ENCODE measurements at regions not wholly inside any gene's neighbourhood (a gene's known extent, or its start where the extent isn't known, plus 50 kb on each side); places are given as distances from the start of the nearest gene placed in this dataset.
A peak's percentile ranks its signal among the peaks of the same experiment; 100 is the strongest.

DNA sequence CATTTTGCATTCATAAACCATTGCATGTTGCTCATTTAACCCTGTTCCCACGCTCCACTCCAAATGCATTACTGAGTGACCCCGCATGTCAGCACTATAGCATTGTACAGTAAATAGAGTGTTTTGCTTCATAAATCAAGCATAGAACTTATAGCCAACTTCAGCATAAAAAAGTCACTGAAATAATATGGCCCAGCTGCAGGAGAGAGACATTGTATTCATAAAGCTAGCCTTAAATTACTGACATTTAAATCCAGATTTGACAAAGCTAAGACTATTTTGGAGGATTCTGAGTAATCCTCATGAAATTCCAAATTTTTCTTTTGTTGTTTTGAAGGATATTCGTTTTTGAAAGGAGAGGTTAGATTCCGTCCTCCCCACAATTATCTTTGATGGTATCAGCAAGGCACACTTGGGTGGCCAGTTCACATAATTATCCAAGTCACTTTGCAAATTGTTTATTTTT lies 320.9 kb upstream of the TCF4 start:
- FAIRE-seq (no peak), DNase-seq (ENCODE audit: low read depth) (no peak)
- TF ChIP-seq, protein P1, sequence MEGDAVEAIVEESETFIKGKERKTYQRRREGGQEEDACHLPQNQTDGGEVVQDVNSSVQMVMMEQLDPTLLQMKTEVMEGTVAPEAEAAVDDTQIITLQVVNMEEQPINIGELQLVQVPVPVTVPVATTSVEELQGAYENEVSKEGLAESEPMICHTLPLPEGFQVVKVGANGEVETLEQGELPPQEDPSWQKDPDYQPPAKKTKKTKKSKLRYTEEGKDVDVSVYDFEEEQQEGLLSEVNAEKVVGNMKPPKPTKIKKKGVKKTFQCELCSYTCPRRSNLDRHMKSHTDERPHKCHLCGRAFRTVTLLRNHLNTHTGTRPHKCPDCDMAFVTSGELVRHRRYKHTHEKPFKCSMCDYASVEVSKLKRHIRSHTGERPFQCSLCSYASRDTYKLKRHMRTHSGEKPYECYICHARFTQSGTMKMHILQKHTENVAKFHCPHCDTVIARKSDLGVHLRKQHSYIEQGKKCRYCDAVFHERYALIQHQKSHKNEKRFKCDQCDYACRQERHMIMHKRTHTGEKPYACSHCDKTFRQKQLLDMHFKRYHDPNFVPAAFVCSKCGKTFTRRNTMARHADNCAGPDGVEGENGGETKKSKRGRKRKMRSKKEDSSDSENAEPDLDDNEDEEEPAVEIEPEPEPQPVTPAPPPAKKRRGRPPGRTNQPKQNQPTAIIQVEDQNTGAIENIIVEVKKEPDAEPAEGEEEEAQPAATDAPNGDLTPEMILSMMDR (IDR thresholded peaks at IDR 0.05; ENCODE audit: insufficient read depth, low read length, severe bottlenecking) = no peak
- no peak overlapping the region for H3K4me3 ChIP-seq (ENCODE audit: low read depth, low read length)
- no peaks in the 10 kb centered on the region for H3K27me3 ChIP-seq (ENCODE audit: control insufficient read depth, insufficient read depth, low read length)
- no peaks in the 10 kb centered on the region for H3K36me3 ChIP-seq (ENCODE audit: control insufficient read depth, insufficient read depth, low read length)

DNA sequence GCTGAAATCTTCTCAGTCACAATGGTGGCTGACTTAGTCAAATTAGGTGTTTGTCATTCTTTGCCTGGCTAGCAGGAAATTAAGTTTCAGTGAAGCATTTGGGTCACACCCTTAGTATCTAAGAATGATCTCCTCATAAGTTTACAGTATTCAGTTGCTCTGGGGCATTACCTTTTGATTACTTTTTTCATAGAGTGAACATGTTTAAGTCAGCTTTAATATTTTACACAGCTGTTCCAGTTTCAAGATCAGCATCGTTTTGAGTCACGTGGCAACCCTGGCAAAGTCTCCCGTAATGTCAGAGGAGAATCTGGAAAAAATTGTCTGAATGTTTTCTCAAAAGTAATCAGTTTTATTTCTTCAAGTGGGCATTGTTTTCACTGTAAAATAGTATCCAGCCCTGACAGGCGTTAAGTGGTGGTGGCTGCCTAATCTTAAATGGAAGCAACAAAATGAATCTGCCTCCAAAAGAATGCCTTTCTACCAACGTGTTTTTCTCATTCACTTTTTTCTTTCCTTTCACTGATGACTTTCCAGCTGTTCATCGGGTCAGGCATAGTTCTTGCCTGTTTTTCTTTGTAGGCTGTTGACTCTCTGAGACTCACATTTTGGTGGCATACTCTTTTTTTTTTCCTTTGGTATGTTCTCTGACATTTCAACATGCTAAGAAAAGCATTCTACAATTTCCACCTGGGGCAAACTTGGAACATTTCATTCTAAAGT lies 319.6 kb upstream of the TCF4 start:
- Histone ChIP-seq H3K36me3 (ENCODE audit: control insufficient read depth, insufficient read depth, low read length) (no peaks in the 10 kb centered on the region), H3K27me3 (ENCODE audit: control insufficient read depth, insufficient read depth, low read length) (no peaks in the 10 kb centered on the region), H3K4me3 (ENCODE audit: low read depth, low read length) (no peak overlapping the region)
- DNase-seq (ENCODE audit: low read depth) (peak; percentile 49), FAIRE-seq (no peak)
- TF ChIP-seq, protein P1 (IDR thresholded peaks at IDR 0.05; ENCODE audit: insufficient read depth, low read length, severe bottlenecking) = no peak

DNA sequence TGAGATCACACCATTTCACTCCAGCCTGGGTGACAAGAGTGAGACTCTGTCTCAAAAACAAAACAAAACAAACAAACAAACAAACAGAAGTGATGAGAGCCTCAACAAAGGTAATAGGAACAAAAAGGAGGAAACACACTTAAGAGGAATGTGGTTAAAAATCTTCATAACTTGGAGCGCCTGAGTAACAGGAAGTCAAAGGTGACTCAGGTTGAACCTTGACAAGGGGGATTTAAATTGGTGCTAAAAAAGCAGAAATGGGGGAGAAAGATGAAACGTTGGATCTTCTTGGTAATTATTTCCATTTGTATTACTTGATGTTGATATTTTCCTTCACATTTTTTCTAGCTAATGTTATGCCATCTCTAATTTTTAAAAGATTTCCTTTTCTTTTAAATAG lies 318.5 kb upstream of the TCF4 start:
- Histone ChIP-seq H3K36me3 (ENCODE audit: control insufficient read depth, insufficient read depth, low read length) (no peaks in the 10 kb centered on the region), H3K4me3 (ENCODE audit: low read depth, low read length) (no peak overlapping the region), H3K27me3 (ENCODE audit: control insufficient read depth, insufficient read depth, low read length) (no peaks in the 10 kb centered on the region)
- TF ChIP-seq, protein P1 (IDR thresholded peaks at IDR 0.05; ENCODE audit: insufficient read depth, low read length, severe bottlenecking) = no peak
- FAIRE-seq (no peak), DNase-seq (ENCODE audit: low read depth) (peak; percentile 55)

DNA sequence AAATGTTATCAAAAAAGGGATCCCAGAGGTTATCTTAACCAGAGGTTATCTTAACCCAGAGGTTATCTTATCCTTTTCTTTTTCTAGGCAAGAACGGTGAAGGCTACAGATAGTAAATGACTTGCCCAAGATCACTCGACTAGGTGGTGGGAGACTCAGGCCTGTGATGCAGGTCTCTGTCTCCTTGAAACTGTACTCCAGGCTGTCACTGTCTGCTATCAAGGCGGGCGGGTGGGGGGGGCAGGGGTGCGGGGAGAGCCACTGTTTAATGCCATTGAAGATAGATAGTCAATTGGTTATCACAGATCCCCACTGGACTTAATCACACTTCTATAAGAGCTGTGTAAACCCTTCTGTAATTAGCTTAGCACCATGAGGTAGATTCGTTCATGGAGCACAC lies 315.9 kb upstream of the TCF4 start:
- Histone ChIP-seq H3K36me3 (ENCODE audit: control insufficient read depth, insufficient read depth, low read length) (no peaks in the 10 kb centered on the region), H3K27me3 (ENCODE audit: control insufficient read depth, insufficient read depth, low read length) (no peaks in the 10 kb centered on the region), H3K4me3 (ENCODE audit: low read depth, low read length) (no peak overlapping the region)
- TF ChIP-seq, protein P1 (IDR thresholded peaks at IDR 0.05; ENCODE audit: insufficient read depth, low read length, severe bottlenecking) = no peak
- DNase-seq (ENCODE audit: low read depth) (no peak), FAIRE-seq (no peak)

DNA sequence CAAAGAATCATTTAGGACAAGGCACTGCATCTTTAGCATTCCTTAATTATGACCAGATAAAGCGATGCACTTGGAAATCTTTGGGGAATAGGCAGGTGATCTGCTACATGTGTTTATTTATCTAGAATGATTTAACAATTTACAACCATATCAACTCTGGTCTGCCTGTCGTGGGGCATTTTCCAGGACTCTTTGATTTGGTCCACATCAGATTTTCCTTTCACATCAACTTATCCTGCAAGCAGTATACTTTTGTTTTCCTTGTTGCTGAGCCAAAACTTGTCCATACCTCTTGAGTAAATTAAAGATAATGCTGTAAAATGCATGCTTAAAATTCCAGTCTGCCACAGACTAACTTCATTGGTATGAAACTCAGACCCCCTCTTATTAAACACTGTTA lies 312.4 kb upstream of the TCF4 start:
- DNase-seq (ENCODE audit: low read depth) (no peak), FAIRE-seq (no peak)
- no peaks in the 10 kb centered on the region for H3K36me3 ChIP-seq (ENCODE audit: control insufficient read depth, insufficient read depth, low read length)
- TF ChIP-seq, protein P1 (IDR thresholded peaks at IDR 0.05; ENCODE audit: insufficient read depth, low read length, severe bottlenecking) = no peak
- H3K4me3 ChIP-seq (ENCODE audit: low read depth, low read length) = no peak overlapping the region
- no peaks in the 10 kb centered on the region for H3K27me3 ChIP-seq (ENCODE audit: control insufficient read depth, insufficient read depth, low read length)

Measured in bronchial epithelial cell (primary cell).